Hematopoietic multipotent progenitor cell treated with erythropoietin and hydrocortisone succinate and interleukin-3 and kit ligand, for 6 days (in vitro differentiated cells): ENCODE measurements at regions not wholly inside any gene's neighbourhood (a gene's known extent, or its start where the extent isn't known, plus 50 kb on each side); places are given as distances from the start of the nearest gene placed in this dataset.
"Not testable (repeated sequence)": the region's sequence is repeated elsewhere in the genome, so short reads cannot be mapped to it uniquely, and the experiment has no call there.

Experiments used
- DNase-seq: peaks from one replicate; pipeline ENCODE4 v3.0.0-alpha.2; 2015

- peak; percentile 61 for DNase-seq
Measured at GRCh38 chr5:96483878-96484277, 50.8 kb upstream of the PCSK1 start.

GRCh38 chr5:96487859-96488258, 54.8 kb upstream of the PCSK1 start:
- no peak for DNase-seq

GRCh38 chr5:96489532-96489931, 56.5 kb upstream of the PCSK1 start:
- no peak for DNase-seq

- no peak for DNase-seq
Measured at GRCh38 chr5:96492459-96493047, 59.5 kb upstream of the PCSK1 start.

- no peak for DNase-seq
Measured at GRCh38 chr5:96493219-96493790, 60.3 kb upstream of the PCSK1 start.

- not testable (repeated sequence) for DNase-seq
Measured at GRCh38 chr5:96495412-96495811, 62.4 kb upstream of the PCSK1 start.

- not testable (repeated sequence) for DNase-seq
Measured at GRCh38 chr5:96497027-96497426, 64.0 kb upstream of the PCSK1 start.

GRCh38 chr5:96499753-96500345, 66.8 kb upstream of the PCSK1 start:
- no peak for DNase-seq

- DNase-seq = no peak
Measured at GRCh38 chr5:96501991-96502646, 69.1 kb upstream of the PCSK1 start.

- DNase-seq = no peak
Measured at GRCh38 chr5:96503501-96504236, 70.6 kb upstream of the PCSK1 start.

GRCh38 chr5:96506376-96506775, 73.3 kb upstream of the PCSK1 start:
- DNase-seq = no peak

- no peak for DNase-seq
Measured at GRCh38 chr5:96506866-96507527, 73.9 kb upstream of the PCSK1 start.

GRCh38 chr5:96509316-96509715, 76.3 kb upstream of the PCSK1 start:
- DNase-seq = no peak

- no peak for DNase-seq
Measured at GRCh38 chr5:96509721-96510350, 76.8 kb upstream of the PCSK1 start.

GRCh38 chr5:96516631-96517071, 83.6 kb upstream of the PCSK1 start:
- no peak for DNase-seq

GRCh38 chr5:96517295-96517694, 84.2 kb upstream of the PCSK1 start:
- no peak for DNase-seq

- no peak for DNase-seq
Measured at GRCh38 chr5:96520345-96520744, 87.3 kb upstream of the PCSK1 start.

GRCh38 chr5:96522635-96523355, 89.7 kb upstream of the PCSK1 start:
- DNase-seq = no peak

GRCh38 chr5:96527768-96528661, 95.0 kb upstream of the PCSK1 start:
- no peak for DNase-seq

GRCh38 chr5:96528826-96529474, 95.9 kb upstream of the PCSK1 start:
- DNase-seq = no peak
